ENCODE measurements at regions not wholly inside any gene's neighbourhood (a gene's known extent, or its start where the extent isn't known, plus 50 kb on each side); places are given as distances from the start of the nearest gene placed in this dataset.
"Not testable (repeated sequence)": the region's sequence is repeated elsewhere in the genome, so short reads cannot be mapped to it uniquely, and the experiment has no call there.

GRCh38 chr2:228507231-228507824 is 325.8 kb upstream of the SPHKAP start:
- DNase-seq (ENCODE audit: extremely low read depth in 1 of 11, low read depth in 9 of 11, low spot score in 4 of 11) = no peak

DNA sequence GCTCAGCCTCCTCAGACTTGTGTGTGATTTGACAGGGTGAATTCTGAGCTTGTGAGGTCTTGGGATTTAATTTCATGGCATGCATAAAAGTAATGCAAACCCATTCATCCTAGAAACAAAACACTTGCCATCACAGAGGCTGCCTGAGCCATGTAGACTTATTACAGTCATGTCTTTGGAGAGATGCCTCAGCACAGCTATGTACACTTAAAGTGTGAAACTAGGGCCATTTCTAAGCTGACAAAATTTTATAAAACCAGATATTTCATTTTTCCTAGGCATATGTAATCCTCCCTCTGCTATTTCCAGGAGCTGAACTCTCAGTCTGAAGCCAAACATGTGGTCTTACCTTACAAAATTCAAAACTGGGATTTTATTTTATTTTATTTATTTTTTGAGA is 322.2 kb upstream of the SPHKAP start:
- DNase-seq (ENCODE audit: extremely low read depth in 1 of 11, low read depth in 9 of 11, low spot score in 4 of 11) = no peak

- no peak for DNase-seq (ENCODE audit: extremely low read depth in 1 of 11, low read depth in 9 of 11, low spot score in 4 of 11)
Observed at GRCh38 chr2:228493852-228494251, 312.4 kb upstream of the SPHKAP start.

GRCh38 chr2:228479014-228479413 is 297.5 kb upstream of the SPHKAP start:
- no peak for DNase-seq (ENCODE audit: extremely low read depth in 1 of 11, low read depth in 9 of 11, low spot score in 4 of 11)

DNA sequence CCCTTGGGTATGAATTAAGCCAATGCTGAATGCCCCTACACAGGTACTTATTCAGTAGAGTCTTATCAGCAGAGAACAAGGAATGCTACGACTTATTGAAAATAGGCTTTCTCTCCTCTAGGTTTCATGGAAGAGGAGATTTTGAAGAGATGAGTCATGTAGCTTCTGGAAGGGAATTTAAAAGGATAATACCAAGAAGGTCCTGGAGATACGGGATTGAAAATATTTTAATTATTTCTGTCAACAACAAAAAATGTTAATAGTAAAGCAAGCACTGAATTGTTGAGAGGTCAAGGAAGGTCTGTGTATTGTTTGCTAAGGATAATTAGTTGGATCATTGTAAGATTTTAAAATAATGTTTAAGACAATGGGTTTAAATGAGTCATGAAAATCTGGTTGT is 293.0 kb upstream of the SPHKAP start:
- DNase-seq (ENCODE audit: extremely low read depth in 1 of 11, low read depth in 9 of 11, low spot score in 4 of 11) = no peak

DNA sequence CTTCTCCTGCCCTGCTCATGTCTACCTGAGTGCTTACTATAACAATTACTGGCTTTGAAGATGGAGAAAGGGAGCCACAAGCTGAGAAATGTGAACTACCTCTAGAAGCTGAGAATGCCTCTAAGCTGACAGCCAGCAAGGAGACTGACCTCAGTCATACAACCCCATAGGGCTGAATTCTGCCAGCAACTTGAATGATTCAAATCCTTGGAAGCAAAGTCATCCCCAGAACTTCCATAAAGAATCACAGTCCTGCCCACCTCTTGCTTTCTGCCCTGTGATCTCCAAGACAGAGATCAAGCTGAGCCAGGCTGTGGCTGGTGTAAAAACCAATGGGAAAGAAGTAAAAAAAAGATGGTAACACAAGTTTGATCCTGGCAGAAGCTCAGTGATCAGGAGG is 288.2 kb upstream of the SPHKAP start:
- no peak for DNase-seq (ENCODE audit: extremely low read depth in 1 of 11, low read depth in 9 of 11, low spot score in 4 of 11)

DNA sequence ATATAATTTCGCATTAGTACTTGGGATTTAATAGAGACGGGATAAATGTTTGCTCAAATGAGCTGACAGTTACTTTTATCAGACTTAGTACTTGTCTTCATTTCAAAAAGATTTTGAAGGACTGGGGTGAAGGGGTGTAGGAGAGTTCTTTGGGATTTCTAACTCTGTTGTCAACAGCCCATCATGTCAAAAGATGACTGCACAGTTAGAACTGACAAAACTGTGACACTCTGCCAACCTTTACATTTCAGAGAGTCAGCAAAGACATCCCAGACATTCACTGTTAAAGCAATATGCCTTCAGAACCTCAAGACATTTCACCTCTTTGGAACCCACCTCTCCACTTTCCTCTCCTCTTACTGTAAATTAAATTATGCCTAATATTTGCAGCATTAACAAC is 285.4 kb upstream of the SPHKAP start:
- no peak for DNase-seq (ENCODE audit: extremely low read depth in 1 of 11, low read depth in 9 of 11, low spot score in 4 of 11)

- no peak for DNase-seq (ENCODE audit: extremely low read depth in 1 of 11, low read depth in 9 of 11, low spot score in 4 of 11)
Observed at GRCh38 chr2:228465408-228465807, 283.9 kb upstream of the SPHKAP start.

- no peak for DNase-seq (ENCODE audit: extremely low read depth in 1 of 11, low read depth in 9 of 11, low spot score in 4 of 11)
Observed at GRCh38 chr2:228458364-228458763, 276.9 kb upstream of the SPHKAP start.

DNA sequence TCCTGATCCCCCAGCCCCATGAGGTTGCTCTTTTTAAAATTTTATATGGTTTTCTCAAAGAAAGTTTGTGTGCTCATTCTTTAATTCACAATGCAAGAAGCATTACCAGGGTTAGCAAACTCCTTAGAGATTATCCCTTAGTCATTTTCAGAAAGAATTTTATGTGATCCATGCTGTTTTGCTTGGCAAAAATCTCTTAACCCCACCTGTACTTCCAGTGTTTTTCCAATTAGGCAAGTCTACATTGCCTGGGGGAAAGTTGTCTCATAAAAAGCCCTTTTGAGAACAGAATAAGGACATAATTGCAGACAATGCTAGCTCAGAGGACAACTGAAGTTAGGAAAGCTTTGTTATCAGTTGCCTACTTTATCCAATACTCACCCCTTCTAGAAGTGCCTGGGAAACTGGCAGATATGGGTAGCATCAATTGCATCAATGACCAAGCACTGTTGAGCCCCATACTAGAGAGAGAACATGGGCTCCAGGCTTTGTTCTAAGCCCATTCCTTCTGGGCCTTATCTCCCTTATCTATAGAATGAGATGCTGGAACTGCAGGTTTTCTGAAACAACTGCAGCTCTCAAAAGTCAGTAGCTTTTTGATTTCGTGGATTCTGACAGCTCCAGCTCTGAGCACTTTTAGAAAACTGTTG is 265.9 kb upstream of the SPHKAP start:
- DNase-seq (ENCODE audit: extremely low read depth in 1 of 11, low read depth in 9 of 11, low spot score in 4 of 11) = no peak

DNA sequence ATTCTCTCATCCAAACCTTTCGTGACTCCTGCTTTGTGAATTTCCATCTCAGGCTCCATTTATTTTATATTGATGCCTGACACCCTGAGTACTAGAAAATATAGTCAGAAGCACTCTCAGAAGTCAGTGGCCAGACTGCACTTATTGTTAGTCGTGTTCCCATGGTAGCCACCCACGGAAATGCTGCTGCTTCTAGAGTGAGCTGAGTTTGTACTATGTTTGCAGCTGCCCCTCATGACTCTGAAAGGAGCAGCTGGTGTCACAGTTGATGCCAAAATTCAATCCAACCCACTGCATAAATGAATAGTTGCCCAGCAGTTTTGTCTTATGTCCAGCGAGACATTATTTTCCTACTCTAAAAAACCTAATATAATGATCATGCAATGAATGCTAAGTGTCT is 265.2 kb upstream of the SPHKAP start:
- DNase-seq (ENCODE audit: extremely low read depth in 1 of 11, low read depth in 9 of 11, low spot score in 4 of 11) = no peak

DNA sequence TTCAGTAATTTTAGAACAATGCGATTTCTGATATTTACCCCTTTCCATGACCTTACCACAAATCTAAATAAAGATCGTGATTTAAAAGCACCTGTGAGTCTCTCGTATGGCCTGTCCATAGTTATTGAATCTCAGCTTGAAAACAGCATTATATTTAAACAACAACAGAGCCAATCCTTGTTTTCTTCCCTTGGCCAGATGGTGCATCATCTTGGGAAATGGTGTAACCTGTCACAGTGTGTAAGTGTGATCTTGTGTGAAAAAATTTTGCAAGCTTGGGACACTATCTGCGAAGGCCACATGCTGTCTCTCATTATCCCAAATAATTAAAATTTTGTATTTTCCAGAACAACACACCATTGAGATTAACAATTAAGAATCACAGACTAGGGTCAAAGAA is 262.7 kb upstream of the SPHKAP start:
- no peak for DNase-seq (ENCODE audit: extremely low read depth in 1 of 11, low read depth in 9 of 11, low spot score in 4 of 11)

- DNase-seq (ENCODE audit: extremely low read depth in 1 of 11, low read depth in 9 of 11, low spot score in 4 of 11) = no peak
Observed at GRCh38 chr2:228433721-228434120, 252.2 kb upstream of the SPHKAP start.

DNA sequence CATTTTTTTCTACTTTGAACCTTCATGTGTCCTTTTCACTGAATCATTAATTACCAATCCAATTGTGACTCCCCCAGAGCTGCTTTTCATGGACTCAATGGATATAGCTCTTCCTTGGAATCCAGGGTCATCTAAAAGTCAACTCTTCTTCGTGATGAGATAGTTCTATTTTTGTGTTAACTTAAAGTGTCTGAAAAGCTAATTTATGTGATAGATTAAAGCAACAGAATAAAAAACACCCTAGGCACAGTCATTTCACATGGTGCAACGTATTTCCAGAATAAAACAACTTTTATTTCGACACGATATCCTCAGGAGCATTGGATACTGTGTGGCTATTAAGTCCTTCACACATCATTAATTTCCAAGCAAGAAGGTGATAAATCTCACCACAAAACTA is 250.6 kb upstream of the SPHKAP start:
- DNase-seq (ENCODE audit: extremely low read depth in 1 of 11, low read depth in 9 of 11, low spot score in 4 of 11) = peak in 8 of 11 donors; percentile 4 to 41 (median 14)

DNA sequence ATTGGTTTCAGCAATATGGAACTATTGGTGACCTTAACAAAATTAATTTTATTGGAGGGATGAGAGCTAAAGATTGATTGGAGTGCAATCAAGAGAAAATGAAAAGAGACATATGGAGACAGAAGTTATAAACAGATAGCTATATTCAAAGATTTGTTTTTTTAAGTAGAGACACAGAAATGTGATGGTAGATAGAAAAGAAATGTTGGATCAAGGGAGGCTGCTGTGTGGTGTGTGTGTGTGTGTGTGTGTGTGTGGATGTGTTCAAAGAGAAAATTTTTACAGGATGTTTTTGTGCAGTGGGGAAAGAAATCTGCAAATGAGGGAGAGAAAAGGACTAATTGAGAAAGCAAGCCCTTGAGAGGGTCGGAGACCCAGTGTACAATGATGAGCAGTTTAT is 249.5 kb upstream of the SPHKAP start:
- no peak for DNase-seq (ENCODE audit: extremely low read depth in 1 of 11, low read depth in 9 of 11, low spot score in 4 of 11)

DNA sequence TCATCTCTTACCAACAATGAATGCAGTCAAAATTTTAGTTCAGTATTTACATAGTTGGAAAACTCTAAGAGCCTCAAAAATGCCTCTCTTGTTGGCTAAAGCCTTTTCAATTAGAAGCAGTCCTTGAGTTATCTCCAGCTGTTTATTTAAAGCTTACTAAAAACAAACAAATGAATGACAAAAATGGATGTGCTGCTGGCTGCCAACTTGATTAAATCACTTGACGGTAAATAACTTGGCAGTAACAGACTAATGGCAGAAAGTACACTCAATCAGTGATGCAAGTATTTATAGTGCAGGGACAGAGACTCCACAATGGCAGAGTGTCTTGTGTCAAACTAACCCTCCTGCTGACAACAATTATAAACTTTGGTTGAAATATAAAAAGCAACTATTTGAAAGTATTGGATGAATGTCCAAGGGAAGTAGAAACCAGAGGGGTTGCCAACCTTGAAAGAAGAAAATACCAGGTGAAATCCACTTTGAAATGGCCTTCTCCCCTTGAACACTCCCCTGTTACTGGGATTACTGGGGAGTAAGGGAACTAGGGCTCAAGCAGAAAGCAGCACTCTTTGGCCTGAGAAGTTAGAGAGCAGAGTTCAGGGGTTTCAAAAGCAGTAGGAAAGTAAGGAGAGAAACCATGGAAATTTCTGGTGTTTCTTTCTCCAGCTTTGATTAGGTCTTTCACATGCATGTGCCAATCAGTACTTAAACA is 245.2 kb upstream of the SPHKAP start:
- no peak for DNase-seq (ENCODE audit: extremely low read depth in 1 of 11, low read depth in 9 of 11, low spot score in 4 of 11)

DNA sequence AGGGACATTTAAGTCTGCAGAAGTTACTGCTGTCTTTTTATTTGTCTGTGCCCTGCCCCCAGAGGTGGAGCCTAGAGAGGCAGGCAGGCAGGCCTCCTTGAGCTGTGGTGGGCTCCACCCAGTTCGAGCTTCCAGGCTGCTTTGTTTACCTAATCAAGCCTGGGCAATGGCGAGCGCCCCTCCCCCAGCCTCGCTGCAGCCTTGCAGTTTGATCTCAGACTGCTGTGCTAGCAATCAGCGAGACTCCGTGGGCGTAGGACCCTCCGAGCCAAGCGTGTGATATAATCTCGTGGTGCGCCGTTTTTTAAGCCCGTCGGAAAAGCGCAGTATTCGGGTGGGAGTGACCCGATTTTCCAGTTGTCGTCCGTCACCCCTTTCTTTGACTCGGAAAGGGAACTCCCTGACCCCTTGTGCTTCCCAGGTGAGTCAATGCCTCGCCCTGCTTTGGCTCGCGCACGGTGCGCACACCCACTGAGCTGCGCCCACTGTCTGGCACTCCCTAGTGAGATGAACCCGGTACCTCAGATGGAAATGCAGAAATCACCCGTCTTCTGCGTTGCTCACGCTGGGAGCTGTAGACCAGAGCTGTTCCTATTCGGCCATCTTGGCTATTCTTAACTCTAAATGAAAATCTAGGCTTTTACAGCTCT is 244.0 kb upstream of the SPHKAP start:
- not testable (repeated sequence) for DNase-seq (ENCODE audit: extremely low read depth in 1 of 11, low read depth in 9 of 11, low spot score in 4 of 11)

DNA sequence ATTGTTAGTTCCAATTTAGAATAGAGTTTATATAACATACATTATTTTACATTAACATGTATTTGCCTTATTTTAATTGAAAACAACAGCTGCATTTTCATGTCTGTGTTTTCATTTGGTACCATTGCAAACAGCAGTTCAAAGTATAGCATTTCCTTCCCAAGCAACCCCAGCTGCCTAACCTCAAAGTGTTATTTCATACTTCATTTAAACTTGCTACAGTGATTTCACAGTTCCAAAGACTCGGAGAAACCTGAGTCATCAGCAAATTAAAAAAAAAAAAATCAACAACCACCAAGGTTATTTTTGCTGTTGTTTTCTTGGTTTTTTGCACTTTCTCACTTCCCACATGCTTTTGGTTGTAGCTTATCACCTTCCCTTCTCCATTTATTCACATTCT is 236.5 kb upstream of the SPHKAP start:
- peak in 1 of 11 donors; percentile 0 for DNase-seq (ENCODE audit: extremely low read depth in 1 of 11, low read depth in 9 of 11, low spot score in 4 of 11)

GRCh38 chr2:228417526-228417925 is 236.0 kb upstream of the SPHKAP start:
- DNase-seq (ENCODE audit: extremely low read depth in 1 of 11, low read depth in 9 of 11, low spot score in 4 of 11) = no peak

- no peak for DNase-seq (ENCODE audit: extremely low read depth in 1 of 11, low read depth in 9 of 11, low spot score in 4 of 11)
Observed at GRCh38 chr2:228410061-228410460, 228.6 kb upstream of the SPHKAP start.

All from renal cortex interstitium (tissue), 11 donors.